Smooth muscle cell (in vitro differentiated cells): ENCODE measurements at regions not wholly inside any gene's neighbourhood (a gene's known extent, or its start where the extent isn't known, plus 50 kb on each side); places are given as distances from the start of the nearest gene placed in this dataset.
A peak's percentile ranks its signal among the peaks of the same experiment; 100 is the strongest.

Experiments used
- DNase-seq: peaks from one replicate; lab custom pipeline; 2025; ENCODE audit not compliant: unreplicated experiment; lab: John Stamatoyannopoulos, UW
- H2AFZ ChIP-seq: fragments of 200-600 bp; sonication (generic); 2 replicates; pipeline ENCODE4 v1.6.0; 2016; ENCODE audit warnings: antibody characterized with exemption, low read depth, mild to moderate bottlenecking
- H3F3A ChIP-seq: fragments of 200-600 bp; sonication (generic); 2 replicates; pipeline ENCODE4 v1.6.0; 2017; ENCODE audit warnings: antibody characterized with exemption, low read depth
- H3K27ac ChIP-seq: fragments of 200-600 bp; sonication (generic); 2 replicates; pipeline ENCODE4 v1.5.1; 2016; ENCODE audit warnings: low read depth, mild to moderate bottlenecking
- H3K27me3 ChIP-seq: fragments of 200-600 bp; sonication (generic); 2 replicates; pipeline ENCODE4 v1.6.1; 2016; ENCODE audit warnings: low read depth, mild to moderate bottlenecking
- H3K36me3 ChIP-seq: fragments of 200-600 bp; sonication (generic); 2 replicates; pipeline ENCODE4 v1.5.1; 2016; ENCODE audit warnings: low read depth
- H3K4me1 ChIP-seq: fragments of 200-600 bp; sonication (generic); 2 replicates; pipeline ENCODE4 v1.5.1; 2016; ENCODE audit warnings: low read depth
- H3K4me2 ChIP-seq: fragments of 200-600 bp; sonication (generic); 2 replicates; pipeline ENCODE4 v1.6.0; 2016; ENCODE audit warnings: mild to moderate bottlenecking
- H3K4me3 ChIP-seq: fragments of 200-600 bp; sonication (generic); 2 replicates; pipeline ENCODE4 v1.5.1; 2016; ENCODE audit warnings: mild to moderate bottlenecking
- H3K79me2 ChIP-seq: fragments of 200-600 bp; sonication (generic); 2 replicates; pipeline ENCODE4 v1.6.0; 2016; ENCODE audit warnings: low read depth, mild to moderate bottlenecking
- H3K9ac ChIP-seq: fragments of 200-600 bp; sonication (generic); 2 replicates; pipeline ENCODE4 v1.6.0; 2016; ENCODE audit warnings: low read depth
- H3K9me3 ChIP-seq: fragments of 200-600 bp; sonication (generic); replicated peaks from 2 replicates; pipeline ENCODE4 v1.5.1; 2016; ENCODE audit warnings: low read depth
- H4K20me1 ChIP-seq: fragments of 200-600 bp; sonication (generic); 2 replicates; pipeline ENCODE4 v1.6.0; 2016; ENCODE audit warnings: low read depth
- CTCF ChIP-seq: fragments of 200-600 bp; sonication (generic); IDR thresholded peaks from 2 replicates; pipeline ENCODE4 v1.5.1; 2017; ENCODE audit warnings: borderline replicate concordance, mild to moderate bottlenecking, antibody characterized with exemption; ENCODE audit not compliant: insufficient read depth, poor library complexity, severe bottlenecking
- WGBS: methylation state at CpG from one replicate; pipeline ENCODE4 v1.1.7; 2016; ENCODE audit warnings: low lambda C conversion rate; 5-methylcytosine and 5-hydroxymethylcytosine counted together

GRCh38 chr2:207216457-207216856 lies 50.7 kb upstream of the KLF7 start:
- DNase-seq, result no peak
- Histone ChIP-seq H3K4me1 (peaks cover 23% of the 10 kb centered on the region), H3K27ac (no peak overlapping the region), H3K27me3 (no peaks in the 10 kb centered on the region), H3K79me2 (no peaks in the 10 kb centered on the region), H3K4me2 (no peak overlapping the region), H2AFZ (no peak overlapping the region), H3F3A (peaks cover 13% of the 10 kb centered on the region), H3K9ac (no peak overlapping the region), H3K36me3 (no peaks in the 10 kb centered on the region), H3K9me3 (no peaks in the 10 kb centered on the region), H3K4me3 (no peak overlapping the region), H4K20me1 (no peaks in the 10 kb centered on the region)
- 60% methylated on average over 2 of the region's 2 CpGs for WGBS
- TF ChIP-seq CTCF, result no peak

- Histone ChIP-seq H3F3A (peaks cover 20% of the 10 kb centered on the region), H3K4me1 (peaks cover 31% of the 10 kb centered on the region), H3K27me3 (no peaks in the 10 kb centered on the region), H3K27ac (no peak overlapping the region), H3K4me3 (no peak overlapping the region), H4K20me1 (no peaks in the 10 kb centered on the region), H3K4me2 (no peak overlapping the region), H3K36me3 (no peaks in the 10 kb centered on the region), H3K9me3 (no peaks in the 10 kb centered on the region), H2AFZ (no peak overlapping the region), H3K79me2 (no peaks in the 10 kb centered on the region), H3K9ac (no peak overlapping the region)
- no peak for DNase-seq
- TF ChIP-seq CTCF, result no peak
- 89% methylated on average over 2 of the region's 2 CpGs for WGBS
Measured at GRCh38 chr2:207217442-207217841, 51.7 kb upstream of the KLF7 start.

GRCh38 chr2:207219081-207219630 lies 53.4 kb upstream of the KLF7 start:
- Histone ChIP-seq H3K9ac (peak overlapping the region; percentile 82), H3K36me3 (no peaks in the 10 kb centered on the region), H3K79me2 (no peaks in the 10 kb centered on the region), H4K20me1 (no peaks in the 10 kb centered on the region), H3K4me1 (peaks cover 39% of the 10 kb centered on the region), H3K9me3 (no peaks in the 10 kb centered on the region), H3K4me2 (peak overlapping the region; percentile 73), H3K27ac (peak overlapping the region; percentile 97), H2AFZ (peak overlapping the region; percentile 42), H3K4me3 (no peak overlapping the region), H3K27me3 (no peaks in the 10 kb centered on the region), H3F3A (peaks cover 20% of the 10 kb centered on the region)
- 83% methylated on average over 4 of the region's 4 CpGs for WGBS
- no peak for TF ChIP-seq CTCF
- DNase-seq, result no peak
